GM19467 (cell line): ENCODE measurements at regions not wholly inside any gene's neighbourhood (a gene's known extent, or its start where the extent isn't known, plus 50 kb on each side); places are given as distances from the start of the nearest gene placed in this dataset.
"Not testable (repeated sequence)": the region's sequence is repeated elsewhere in the genome, so short reads cannot be mapped to it uniquely, and the experiment has no call there.

Experiments used
- ATAC-seq: cut with Tn5 transposase; IDR thresholded peaks from one replicate; pipeline ENCODE4 v1.9.1; 2021; ENCODE audit warnings: mild to moderate bottlenecking, moderate library complexity; ENCODE audit not compliant: unreplicated experiment

- ATAC-seq = not testable (repeated sequence)
These were observed 1344.9 kb downstream of the RPIA start for GRCh38 chr2:90036335-90036734.

DNA sequence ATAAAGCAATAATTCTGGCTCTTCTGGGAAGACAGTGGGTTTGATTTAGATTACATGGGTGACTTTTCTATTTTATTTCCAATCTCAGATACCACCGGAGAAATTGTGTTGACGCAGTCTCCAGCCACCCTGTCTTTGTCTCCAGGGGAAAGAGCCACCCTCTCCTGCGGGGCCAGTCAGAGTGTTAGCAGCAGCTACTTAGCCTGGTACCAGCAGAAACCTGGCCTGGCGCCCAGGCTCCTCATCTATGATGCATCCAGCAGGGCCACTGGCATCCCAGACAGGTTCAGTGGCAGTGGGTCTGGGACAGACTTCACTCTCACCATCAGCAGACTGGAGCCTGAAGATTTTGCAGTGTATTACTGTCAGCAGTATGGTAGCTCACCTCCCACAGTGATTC, 1347.6 kb downstream of the RPIA start:
- ATAC-seq = not testable (repeated sequence)

DNA sequence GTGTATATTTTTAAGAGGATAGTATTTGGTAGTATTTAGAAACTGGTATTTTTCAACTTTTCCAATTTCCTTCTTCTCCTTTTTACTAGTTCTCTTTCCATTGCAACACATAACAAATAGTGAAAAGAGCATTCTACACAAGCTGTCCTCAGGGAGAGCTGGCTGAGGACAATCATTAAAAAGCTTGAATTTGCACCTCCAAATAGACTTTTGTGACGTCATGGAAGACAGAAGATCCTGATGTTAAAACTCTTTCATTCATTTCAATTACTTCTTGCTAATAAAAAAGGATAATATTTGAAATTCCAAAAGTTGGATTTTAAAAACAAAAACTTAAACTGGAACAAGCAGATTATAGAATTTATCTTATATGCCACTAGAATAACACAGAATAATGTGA, 1356.3 kb downstream of the RPIA start:
- ATAC-seq = not testable (repeated sequence)

- not testable (repeated sequence) for ATAC-seq
These were observed 1360.7 kb downstream of the RPIA start for GRCh38 chr2:90052113-90052631.

DNA sequence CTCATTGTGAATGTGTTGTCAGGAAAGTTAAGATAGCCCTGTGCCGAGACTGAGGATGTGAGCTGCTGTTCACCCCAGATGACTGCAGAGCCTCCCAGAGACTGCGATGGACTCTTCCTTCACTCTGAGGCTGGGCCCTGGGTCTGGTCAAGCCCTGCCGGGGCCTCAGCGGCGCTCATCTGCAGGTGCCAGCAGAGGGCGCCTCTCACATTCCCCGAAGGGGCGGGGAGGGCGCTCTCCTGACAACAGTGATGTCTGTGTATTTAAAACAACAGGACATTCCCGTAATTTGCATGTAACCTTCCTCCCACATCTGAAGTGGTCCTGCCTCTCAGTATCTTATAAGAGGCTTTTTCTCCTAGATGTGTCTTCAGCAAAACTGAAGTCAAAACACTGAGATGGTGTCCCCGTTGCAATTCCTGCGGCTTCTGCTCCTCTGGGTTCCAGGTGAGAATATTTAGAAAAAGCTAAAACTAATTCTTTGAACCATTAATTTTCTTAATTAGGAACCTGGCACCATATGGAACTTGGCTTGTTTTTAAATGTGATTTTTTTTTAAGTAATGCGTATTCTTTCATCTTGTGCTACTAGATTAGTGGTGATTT, 1377.9 kb downstream of the RPIA start:
- no peak for ATAC-seq

GRCh38 chr2:90076311-90076710, 1384.8 kb downstream of the RPIA start:
- no peak for ATAC-seq

DNA sequence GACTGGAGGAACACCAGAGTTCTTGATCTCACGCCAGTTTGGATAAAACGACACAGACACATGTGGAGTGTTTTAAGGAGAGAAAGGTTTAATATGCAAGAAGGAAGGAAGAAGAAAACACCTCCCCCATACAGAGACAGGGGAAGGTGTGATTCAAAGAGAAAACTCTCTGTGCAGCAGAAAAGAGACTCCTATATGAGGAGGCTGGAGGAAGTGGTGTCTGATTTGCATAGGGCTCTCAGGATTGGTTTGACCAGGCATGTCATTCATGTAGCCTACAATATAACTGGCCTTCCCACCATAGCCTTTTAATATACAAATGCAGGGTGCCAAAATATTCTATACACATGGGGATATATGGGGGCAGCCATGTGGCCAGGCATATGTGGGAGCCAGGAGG, 1386.5 kb downstream of the RPIA start:
- no peak for ATAC-seq

GRCh38 chr2:90079374-90079773, 1387.9 kb downstream of the RPIA start:
- no peak for ATAC-seq

DNA sequence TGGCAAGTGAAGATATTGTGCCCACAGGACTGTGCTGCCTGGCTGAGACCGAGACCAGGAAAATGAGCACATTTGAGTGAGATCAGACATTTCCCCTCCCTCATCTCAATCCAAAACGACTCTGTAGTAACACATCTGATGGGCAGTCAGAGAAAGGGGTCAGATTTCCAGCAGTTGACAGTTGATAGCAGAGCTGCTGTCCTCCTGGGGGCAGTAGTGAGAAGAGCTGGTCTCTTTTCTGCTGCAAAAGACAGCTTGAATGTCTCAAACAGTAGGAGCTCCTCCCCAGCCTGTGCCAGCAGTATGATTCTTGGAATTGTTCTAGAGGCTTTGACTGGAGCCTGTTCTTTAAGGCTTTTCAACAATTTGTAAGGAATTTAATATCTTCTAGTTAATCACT, 1396.3 kb downstream of the RPIA start:
- ATAC-seq = not testable (repeated sequence)

DNA sequence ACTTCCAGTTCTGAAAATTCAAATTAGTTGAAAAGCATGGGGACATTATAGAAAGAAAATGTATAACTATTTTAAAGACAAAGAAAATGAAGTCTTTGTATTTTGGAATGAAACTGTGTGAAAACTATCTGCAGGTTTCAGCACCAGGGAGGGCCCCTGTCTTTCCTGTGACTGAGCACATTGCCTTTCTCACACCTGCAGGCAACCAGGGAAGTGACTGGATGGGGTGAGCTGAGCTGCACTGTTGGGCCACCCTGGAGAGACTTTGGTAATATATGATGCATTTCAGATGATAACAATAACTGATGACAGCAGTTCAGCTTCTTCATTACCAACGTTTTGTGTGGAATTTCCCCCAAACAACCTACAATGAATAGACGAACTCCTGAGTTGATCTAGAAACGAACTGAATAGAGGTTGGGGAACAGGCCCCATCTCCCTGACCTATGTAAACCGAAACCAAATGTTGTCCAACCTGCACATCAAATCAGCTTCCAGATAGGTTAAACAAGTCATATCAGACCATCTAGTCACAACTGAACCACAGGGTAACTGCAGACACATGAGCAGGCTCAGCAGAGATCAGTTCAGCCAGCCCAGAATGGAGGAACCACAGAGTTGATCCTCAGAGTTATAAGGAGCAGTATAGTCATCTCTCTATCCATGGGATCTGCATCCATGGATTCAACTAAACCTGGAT, 1402.2 kb downstream of the RPIA start:
- not testable (repeated sequence) for ATAC-seq

DNA sequence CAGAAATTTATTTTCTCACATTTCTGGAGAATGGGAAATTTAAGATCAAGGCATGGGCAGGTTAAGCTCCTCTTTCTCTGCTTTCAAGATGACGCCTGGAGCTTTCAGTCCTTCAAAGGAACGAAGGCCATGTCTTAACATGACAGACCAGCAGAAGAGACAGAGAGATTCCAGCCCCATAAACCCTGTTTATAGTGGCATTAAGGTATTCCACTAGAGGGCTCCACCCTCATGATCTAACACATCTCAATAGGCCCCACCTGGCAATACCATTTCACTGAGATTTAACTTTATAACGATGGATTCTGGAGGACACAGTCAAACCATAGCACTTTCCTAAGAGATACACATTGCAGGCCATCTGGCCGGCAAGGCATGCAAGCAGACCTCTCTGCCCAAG, 1406.1 kb downstream of the RPIA start:
- not testable (repeated sequence) for ATAC-seq

DNA sequence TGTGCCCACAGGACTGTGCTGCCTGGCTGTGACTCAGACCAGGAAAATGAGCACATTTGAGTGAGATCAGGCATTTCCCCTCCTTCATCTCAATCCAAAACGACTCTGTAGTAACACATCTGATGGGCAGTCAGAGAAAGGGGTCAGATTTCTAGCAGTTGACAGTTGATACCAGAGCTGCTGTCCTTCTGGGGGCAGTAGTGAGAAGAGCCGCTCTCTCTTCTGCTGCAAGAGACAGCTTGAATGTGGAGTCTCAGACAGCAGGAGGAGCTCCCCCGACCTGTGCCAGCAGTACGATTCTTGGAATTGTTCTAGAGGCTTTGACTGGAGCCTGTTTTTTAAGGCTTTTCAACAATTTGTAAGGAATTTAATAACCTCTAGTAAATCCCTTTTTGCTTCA, 1413.7 kb downstream of the RPIA start:
- not testable (repeated sequence) for ATAC-seq

- ATAC-seq = not testable (repeated sequence)
These were observed 1431.9 kb downstream of the RPIA start for GRCh38 chr2:90123409-90123808.

- ATAC-seq = not testable (repeated sequence)
These were observed 1447.6 kb downstream of the RPIA start for GRCh38 chr2:90139046-90139445.

DNA sequence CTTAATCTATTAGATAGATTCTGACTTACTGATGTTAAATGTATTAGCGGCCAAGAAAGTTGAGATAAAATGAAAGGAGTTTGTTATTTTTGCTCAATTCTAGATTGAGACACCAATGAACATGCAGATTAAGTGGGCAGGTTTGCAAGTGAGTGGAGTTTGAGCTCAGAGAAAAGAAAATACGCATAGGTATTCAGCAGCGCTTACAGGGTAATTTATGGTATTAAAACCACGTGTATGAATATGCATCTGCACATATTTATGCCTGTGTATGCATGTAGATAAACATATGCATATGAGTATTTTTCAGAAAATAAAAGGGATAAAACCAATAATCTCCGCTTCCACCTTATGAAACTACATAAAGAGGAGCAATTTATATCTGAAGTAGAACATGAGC, 1450.1 kb downstream of the RPIA start:
- ATAC-seq = not testable (repeated sequence)

- not testable (repeated sequence) for ATAC-seq
These were observed 1460.3 kb downstream of the RPIA start for GRCh38 chr2:90151805-90152204.

- ATAC-seq = not testable (repeated sequence)
These were observed 1479.5 kb downstream of the RPIA start for GRCh38 chr2:90170978-90171377.

DNA sequence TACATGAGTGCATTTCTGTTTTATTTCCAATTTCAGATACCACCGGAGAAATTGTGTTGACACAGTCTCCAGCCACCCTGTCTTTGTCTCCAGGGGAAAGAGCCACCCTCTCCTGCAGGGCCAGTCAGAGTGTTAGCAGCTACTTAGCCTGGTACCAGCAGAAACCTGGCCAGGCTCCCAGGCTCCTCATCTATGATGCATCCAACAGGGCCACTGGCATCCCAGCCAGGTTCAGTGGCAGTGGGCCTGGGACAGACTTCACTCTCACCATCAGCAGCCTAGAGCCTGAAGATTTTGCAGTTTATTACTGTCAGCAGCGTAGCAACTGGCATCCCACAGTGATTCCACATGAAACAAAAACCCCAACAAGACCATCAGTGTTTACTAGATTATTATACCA, 1481.6 kb downstream of the RPIA start:
- ATAC-seq = not testable (repeated sequence)

DNA sequence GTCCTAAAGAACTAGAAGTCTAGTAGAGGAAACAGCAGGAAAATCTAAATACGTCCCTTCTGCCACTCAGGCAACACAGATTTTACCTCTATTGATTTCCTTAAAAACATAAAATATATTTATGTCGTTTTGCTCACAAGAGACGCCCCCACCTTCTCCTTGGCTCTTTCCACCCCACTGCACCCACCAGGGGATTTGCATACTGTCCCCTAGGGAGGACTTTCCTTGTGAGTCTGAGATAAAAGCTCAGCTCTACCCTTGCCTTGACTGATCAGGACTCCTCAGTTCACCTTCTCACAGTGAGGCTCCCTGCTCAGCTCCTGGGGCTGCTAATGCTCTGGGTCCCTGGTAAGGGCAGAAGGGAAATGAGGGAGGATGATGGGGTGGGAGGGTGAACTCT, 1488.1 kb downstream of the RPIA start:
- ATAC-seq = not testable (repeated sequence)

DNA sequence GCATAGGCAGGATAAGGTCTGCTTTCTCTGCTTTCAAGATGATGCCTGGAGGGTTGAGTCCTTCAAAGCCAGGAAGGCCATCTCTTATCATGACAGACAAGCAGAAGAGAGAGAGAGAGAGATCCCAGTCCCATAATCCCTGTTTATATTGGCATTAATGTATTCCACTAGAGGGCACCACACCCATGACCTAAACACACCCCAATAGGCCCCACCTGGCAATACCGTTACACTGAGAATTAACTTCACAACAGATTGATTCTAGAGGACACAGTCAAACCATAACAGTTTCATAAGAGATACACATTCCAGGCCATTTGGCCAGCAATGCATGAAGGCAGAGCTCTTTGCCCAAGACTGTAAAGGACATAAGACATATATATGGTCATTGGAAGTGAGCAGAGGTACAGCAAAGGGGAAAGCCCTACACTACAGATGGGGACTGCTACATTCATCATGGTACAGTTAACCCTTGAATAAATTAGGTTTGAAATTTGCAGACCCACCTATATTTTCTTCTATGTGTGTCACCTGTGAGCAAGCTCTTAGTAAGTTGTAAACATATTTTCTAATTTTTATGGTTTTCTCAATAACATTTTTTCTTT, 1516.1 kb downstream of the RPIA start:
- no peak for ATAC-seq

DNA sequence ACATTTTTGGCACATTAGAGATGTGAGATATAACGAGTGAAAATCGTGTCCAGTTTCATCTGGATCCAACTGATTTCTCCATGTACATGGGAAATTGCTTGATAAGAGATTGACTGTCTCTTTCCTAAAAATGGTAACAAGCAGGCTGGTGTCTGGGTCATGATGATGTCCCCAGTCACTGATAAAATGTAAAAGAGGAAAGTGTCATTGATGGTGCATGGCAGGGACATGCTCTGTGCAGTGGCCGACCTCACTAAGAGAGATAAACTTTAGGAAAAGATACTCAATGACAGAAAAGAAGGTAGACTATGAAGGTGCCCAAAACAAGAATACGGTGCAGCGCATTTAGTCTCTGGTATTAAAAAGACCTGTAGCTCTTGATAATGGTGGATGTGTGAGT, 1517.5 kb downstream of the RPIA start:
- no peak for ATAC-seq

GRCh38 chr2:90209806-90210205, 1518.3 kb downstream of the RPIA start:
- ATAC-seq = no peak
